Muscle layer of duodenum (tissue), 2 donors: ENCODE measurements at regions not wholly inside any gene's neighbourhood (a gene's known extent, or its start where the extent isn't known, plus 50 kb on each side); places are given as distances from the start of the nearest gene placed in this dataset.

Experiments
- H3K27ac ChIP-seq: one replicate; pipeline ENCODE4 v1.7.0; 2013; ENCODE audit warnings: mild to moderate bottlenecking, low read length
- H3K27me3 ChIP-seq: one replicate; pipeline ENCODE4 v1.7.0; 2013; ENCODE audit warnings: low read depth, mild to moderate bottlenecking, control low read depth, low read length
- H3K36me3 ChIP-seq, 2 donors: one replicate each; pipeline ENCODE4 v1.7.0; 2013; ENCODE audit warnings: low read length in 2 of 2, control low read depth in 1 of 2, mild to moderate bottlenecking in 1 of 2; ENCODE audit not compliant: insufficient read depth in 2 of 2, control insufficient read depth in 1 of 2
- H3K4me1 ChIP-seq, 2 donors: one replicate each; pipeline ENCODE4 v1.7.0; 2013; ENCODE audit warnings: low read length in 2 of 2, mild to moderate bottlenecking in 2 of 2, control low read depth in 1 of 2, moderate library complexity in 1 of 2; ENCODE audit not compliant: insufficient read depth in 2 of 2, control insufficient read depth in 1 of 2
- H3K4me3 ChIP-seq, 2 donors: one replicate each; pipeline ENCODE4 v1.7.0; 2013; ENCODE audit warnings: low read length in 2 of 2, low read depth in 1 of 2, mild to moderate bottlenecking in 1 of 2
- H3K9me3 ChIP-seq, 2 donors: one replicate each; pipeline ENCODE4 v1.7.0; 2013; ENCODE audit warnings: low read length in 2 of 2, control low read depth in 1 of 2, mild to moderate bottlenecking in 1 of 2; ENCODE audit not compliant: control insufficient read depth in 1 of 2
- donor health status: healthy.

- H3K36me3 ChIP-seq: no peaks in the 10 kb centered on the region
- H3K4me1 ChIP-seq: no peaks in the 10 kb centered on the region
- no peak overlapping the region for H3K27ac ChIP-seq
- no peak overlapping the region for H3K4me3 ChIP-seq
- no peaks in the 10 kb centered on the region for H3K27me3 ChIP-seq
- no peaks in the 10 kb centered on the region for H3K9me3 ChIP-seq
These were observed 70.4 kb upstream of the ATP11B start for GRCh38 chr3:182722907-182723306.

- Histone ChIP-seq H3K9me3 (no peaks in the 10 kb centered on the region), H3K4me3 (no peak overlapping the region), H3K27ac (no peak overlapping the region), H3K36me3 (no peaks in the 10 kb centered on the region), H3K27me3 (no peaks in the 10 kb centered on the region), H3K4me1 (no peaks in the 10 kb centered on the region)
These were observed 69.7 kb upstream of the ATP11B start for GRCh38 chr3:182723596-182723995.

- H3K27me3 ChIP-seq: no peaks in the 10 kb centered on the region
- H3K36me3 ChIP-seq: no peaks in the 10 kb centered on the region
- H3K27ac ChIP-seq: no peak overlapping the region
- H3K4me1 ChIP-seq: no peaks in the 10 kb centered on the region
- H3K9me3 ChIP-seq: no peaks in the 10 kb centered on the region
- no peak overlapping the region for H3K4me3 ChIP-seq
These were observed 67.7 kb upstream of the ATP11B start for GRCh38 chr3:182725372-182726251.

GRCh38 chr3:182726258-182727142 is 66.8 kb upstream of the ATP11B start:
- Histone ChIP-seq H3K36me3 (no peaks in the 10 kb centered on the region), H3K27me3 (no peaks in the 10 kb centered on the region), H3K4me1 (no peaks in the 10 kb centered on the region), H3K4me3 (no peak overlapping the region), H3K9me3 (no peaks in the 10 kb centered on the region), H3K27ac (no peak overlapping the region)

GRCh38 chr3:182728238-182728637 is 65.1 kb upstream of the ATP11B start:
- H3K27me3 ChIP-seq: no peaks in the 10 kb centered on the region
- H3K27ac ChIP-seq: no peak overlapping the region
- H3K9me3 ChIP-seq: no peaks in the 10 kb centered on the region
- H3K4me3 ChIP-seq: no peak overlapping the region
- no peaks in the 10 kb centered on the region for H3K4me1 ChIP-seq
- no peaks in the 10 kb centered on the region for H3K36me3 ChIP-seq

GRCh38 chr3:182729903-182730674 is 63.2 kb upstream of the ATP11B start:
- Histone ChIP-seq H3K4me3 (no peak overlapping the region), H3K4me1 (no peaks in the 10 kb centered on the region), H3K27ac (no peak overlapping the region), H3K9me3 (no peaks in the 10 kb centered on the region), H3K27me3 (no peaks in the 10 kb centered on the region), H3K36me3 (no peaks in the 10 kb centered on the region)

GRCh38 chr3:182730675-182731042 is 62.6 kb upstream of the ATP11B start:
- no peaks in the 10 kb centered on the region for H3K4me1 ChIP-seq
- H3K4me3 ChIP-seq: no peak overlapping the region
- no peaks in the 10 kb centered on the region for H3K27me3 ChIP-seq
- no peaks in the 10 kb centered on the region for H3K9me3 ChIP-seq
- H3K36me3 ChIP-seq: no peaks in the 10 kb centered on the region
- H3K27ac ChIP-seq: no peak overlapping the region

- Histone ChIP-seq H3K27me3 (no peaks in the 10 kb centered on the region), H3K9me3 (no peaks in the 10 kb centered on the region), H3K36me3 (no peaks in the 10 kb centered on the region), H3K4me1 (no peaks in the 10 kb centered on the region), H3K27ac (no peak overlapping the region), H3K4me3 (no peak overlapping the region)
These were observed 61.5 kb upstream of the ATP11B start for GRCh38 chr3:182731764-182732163.

- no peak overlapping the region for H3K4me3 ChIP-seq
- H3K4me1 ChIP-seq: no peaks in the 10 kb centered on the region
- no peaks in the 10 kb centered on the region for H3K36me3 ChIP-seq
- H3K9me3 ChIP-seq: no peaks in the 10 kb centered on the region
- H3K27ac ChIP-seq: no peak overlapping the region
- H3K27me3 ChIP-seq: no peaks in the 10 kb centered on the region
These were observed 60.9 kb upstream of the ATP11B start for GRCh38 chr3:182732232-182733015.

- Histone ChIP-seq H3K4me3 (no peak overlapping the region), H3K27me3 (no peaks in the 10 kb centered on the region), H3K36me3 (no peaks in the 10 kb centered on the region), H3K27ac (no peak overlapping the region), H3K9me3 (no peaks in the 10 kb centered on the region), H3K4me1 (no peaks in the 10 kb centered on the region)
These were observed 57.6 kb upstream of the ATP11B start for GRCh38 chr3:182735672-182736071.
